Muscle of back (tissue), 3 donors: ENCODE measurements at regions not wholly inside any gene's neighbourhood (a gene's known extent, or its start where the extent isn't known, plus 50 kb on each side); places are given as distances from the start of the nearest gene placed in this dataset.

Experiments
- DNase-seq, 3 donors: peaks; one replicate each; pipeline versions ENCODE4 v3.0.0 to v3.0.0-alpha.2; 2013

DNA sequence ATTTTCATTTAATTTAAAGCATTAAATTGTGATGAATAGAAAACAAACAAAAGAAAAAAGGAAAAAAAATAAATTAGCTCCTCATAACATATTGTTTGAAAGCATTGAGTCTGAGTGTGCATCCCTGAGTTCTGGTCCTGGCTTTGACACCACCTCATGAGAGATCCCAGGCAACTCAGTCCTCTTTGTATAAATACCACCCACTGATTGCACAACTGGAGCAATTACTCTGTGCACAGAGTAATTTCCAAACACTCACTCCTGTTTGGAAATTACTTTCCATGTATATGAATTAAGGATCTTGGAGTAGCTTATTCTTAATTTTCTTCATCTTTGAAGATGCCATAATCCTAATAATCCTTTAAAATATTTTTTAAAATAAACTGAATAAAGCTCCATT lies 59.4 kb upstream of the C5orf46 start:
- no peak for DNase-seq

DNA sequence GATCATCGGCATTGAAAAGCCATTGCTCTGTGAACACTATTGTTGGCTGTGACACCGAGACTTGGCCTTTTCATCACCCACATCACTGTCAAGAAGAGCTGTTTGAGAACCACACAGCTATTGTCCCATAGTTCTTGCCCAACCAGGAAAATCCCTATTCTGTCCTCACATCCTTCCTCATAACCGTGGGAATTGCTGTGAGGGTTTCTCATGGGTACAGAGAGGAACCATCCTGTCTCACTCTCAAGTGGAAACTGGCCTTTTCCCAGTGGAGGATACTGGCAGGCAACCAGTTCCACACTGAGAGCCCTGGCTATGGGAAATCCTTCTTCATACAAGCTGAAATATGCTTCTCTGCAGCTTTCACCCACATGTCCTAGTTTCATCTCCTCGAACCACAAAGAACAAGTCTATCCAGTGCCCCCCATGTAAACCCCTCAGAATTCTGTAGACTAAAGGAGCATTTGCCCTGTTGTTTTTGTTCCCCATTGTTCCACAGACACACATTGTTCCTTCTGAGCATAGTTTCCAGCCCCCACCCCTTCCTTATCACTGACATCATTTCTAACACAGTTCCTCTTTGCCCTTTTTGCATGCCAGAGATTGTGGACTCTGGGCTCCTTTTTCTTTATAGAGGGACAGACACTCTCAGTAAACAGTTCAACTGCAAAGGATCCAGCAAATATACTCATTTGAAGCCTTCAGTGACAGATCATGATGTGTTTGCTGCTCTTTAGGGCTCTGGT lies 57.8 kb upstream of the C5orf46 start:
- DNase-seq: peak in 1 of 3 donors; percentile 17

DNA sequence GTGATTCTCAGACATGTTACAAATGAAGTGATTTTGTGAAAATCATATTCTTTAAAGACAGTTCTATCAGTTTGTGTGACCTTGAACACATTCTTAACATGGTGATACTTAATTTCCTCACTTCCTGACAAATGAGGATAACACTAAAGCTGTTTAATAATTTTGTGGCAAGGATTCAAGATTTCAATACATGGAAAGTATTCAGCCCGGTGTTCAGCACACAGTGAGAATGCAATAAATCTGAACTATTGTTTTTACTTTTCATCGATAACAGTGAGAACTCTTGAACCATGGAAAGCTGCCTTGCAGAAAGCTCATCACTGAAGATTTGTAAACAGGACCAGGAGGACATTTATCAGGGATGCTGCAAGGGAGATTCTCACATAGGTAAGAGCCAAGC lies 57.1 kb upstream of the C5orf46 start:
- peak in 1 of 3 donors; percentile 2 for DNase-seq

DNA sequence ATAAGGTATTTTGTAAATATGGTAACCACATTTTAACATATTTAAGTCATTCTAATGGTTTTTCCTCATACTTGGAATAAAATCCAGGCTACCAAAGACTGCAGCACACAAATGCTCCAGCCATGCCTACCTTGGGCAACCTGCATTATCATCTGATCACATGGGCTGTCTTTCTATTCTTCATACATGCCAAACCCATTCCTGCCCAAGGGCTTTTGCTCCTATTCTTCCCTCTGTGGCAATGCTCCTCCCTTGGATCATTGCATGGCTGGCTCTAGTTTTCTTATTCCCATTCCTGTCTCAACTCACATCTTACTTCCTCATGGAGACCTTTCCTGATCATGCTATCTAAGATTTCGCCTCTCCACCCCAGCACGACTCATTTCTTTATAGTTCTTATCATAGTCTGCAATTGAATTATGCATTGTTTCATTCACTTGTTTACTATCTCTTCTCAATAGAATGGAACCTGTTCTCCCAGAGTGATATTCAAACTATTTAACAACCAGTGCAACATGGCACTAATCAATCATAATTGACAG lies 54.9 kb upstream of the C5orf46 start:
- DNase-seq: no peak

DNA sequence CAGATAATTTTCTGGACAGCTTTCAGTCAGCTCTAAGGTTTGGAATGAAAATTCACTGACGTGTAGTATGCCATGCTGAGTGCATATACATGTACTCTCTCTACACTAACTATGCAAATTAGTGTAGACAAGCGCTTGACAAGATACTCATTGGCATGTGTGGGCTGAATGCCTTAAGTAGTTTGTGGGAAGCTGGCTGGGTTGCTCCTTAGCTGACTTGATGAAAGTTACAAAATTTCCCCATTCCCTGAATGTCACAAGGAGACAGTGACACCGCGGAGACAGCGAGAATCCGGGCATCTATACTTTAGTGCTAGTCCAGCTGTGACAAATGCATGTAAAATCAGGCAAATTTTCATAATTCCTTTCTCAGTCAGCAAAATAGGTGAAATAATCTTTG lies 51.6 kb upstream of the C5orf46 start:
- no peak for DNase-seq

DNA sequence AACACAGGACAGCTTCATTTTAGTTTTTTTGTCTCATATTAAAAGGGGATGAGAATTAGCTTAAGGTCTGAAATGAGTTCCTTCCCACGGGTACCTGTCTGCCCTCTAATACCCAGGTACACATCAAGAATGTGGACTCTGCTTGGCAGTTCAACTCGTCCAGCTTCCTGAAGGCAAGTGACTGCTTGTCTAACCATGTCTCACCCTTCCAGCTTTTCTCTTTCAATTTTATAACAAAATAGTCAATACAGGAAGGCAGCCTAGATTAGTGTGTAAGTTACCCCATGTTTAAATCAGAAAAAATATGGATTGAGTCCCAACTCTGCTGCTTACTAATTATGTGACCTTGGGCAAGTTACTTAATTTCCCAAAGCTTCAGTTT lies 50.5 kb upstream of the C5orf46 start:
- no peak for DNase-seq

DNA sequence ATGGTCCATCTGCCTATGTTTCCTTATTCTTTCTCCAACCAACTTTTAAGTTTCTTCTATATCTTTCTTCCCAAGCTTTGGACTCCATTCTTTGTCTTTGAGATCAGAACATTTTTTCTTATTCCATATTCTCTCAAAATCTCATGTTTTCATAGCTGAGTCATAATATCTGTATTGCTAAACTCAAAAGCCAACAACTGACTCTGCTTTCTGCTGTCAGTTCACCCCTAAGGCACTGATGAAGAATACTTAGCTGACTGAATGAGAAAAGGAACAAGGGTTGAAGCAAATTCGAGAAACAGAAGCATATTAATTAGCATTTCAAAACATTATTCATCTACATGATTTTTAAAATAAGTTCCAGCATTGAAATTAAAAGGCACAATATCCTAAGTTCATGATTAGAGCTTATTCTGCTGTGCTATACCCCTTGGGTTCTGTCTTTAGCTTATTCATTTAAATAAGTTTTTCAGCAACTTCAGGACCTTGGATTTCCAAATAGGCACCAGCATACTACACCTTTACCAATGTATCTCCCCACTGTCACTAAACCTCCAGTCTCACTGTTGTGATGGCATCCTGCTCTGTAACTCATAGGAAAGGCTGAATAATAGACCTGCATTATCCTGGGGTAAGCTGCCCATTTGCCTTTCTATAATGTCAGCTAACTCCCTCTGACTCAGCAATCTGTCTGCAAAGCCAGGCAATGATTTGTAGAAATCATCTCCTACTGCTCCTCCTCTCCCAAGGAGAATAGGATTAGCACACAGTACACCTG lies 49.9 kb upstream of the C5orf46 start:
- no peak for DNase-seq
